ENCODE measurements at regions not wholly inside any gene's neighbourhood (a gene's known extent, or its start where the extent isn't known, plus 50 kb on each side); places are given as distances from the start of the nearest gene placed in this dataset.
"Not testable (repeated sequence)": the region's sequence is repeated elsewhere in the genome, so short reads cannot be mapped to it uniquely, and the experiment has no call there.

GRCh38 chr3:90095811-90096210, 988.4 kb downstream of the EPHA3 start:
- H3K36me3 Mint-ChIP-seq (ENCODE audit: insufficient read depth), result no peaks in the 10 kb centered on the region
- no peak for DNase-seq
- H3K4me1 Mint-ChIP-seq (ENCODE audit: low read depth), result no peaks in the 10 kb centered on the region
- no peaks in the 10 kb centered on the region for H3K27me3 Mint-ChIP-seq (ENCODE audit: low read depth)
- no peaks in the 10 kb centered on the region for H3K9me3 Mint-ChIP-seq
- no peak for ATAC-seq
- H3K4me3 Mint-ChIP-seq, result no peak overlapping the region

GRCh38 chr3:90099493-90099892, 992.1 kb downstream of the EPHA3 start:
- Mint-ChIP-seq H3K36me3 (ENCODE audit: insufficient read depth) (no peaks in the 10 kb centered on the region), H3K9me3 (peaks cover 3% of the 10 kb centered on the region), H3K27me3 (ENCODE audit: low read depth) (no peaks in the 10 kb centered on the region), H3K4me1 (ENCODE audit: low read depth) (no peaks in the 10 kb centered on the region), H3K4me3 (no peak overlapping the region)
- DNase-seq, result no peak
- no peak for ATAC-seq

- Mint-ChIP-seq H3K4me1 (ENCODE audit: low read depth) (no peaks in the 10 kb centered on the region), H3K9me3 (peaks cover 11% of the 10 kb centered on the region), H3K4me3 (no peak overlapping the region), H3K36me3 (ENCODE audit: insufficient read depth) (no peaks in the 10 kb centered on the region), H3K27me3 (ENCODE audit: low read depth) (no peaks in the 10 kb centered on the region)
- DNase-seq (no peak), ATAC-seq (no peak)
Observed at GRCh38 chr3:90102146-90102545, 994.7 kb downstream of the EPHA3 start.

GRCh38 chr3:90121326-90121725, 1013.9 kb downstream of the EPHA3 start:
- H3K9me3 Mint-ChIP-seq, result peaks cover 12% of the 10 kb centered on the region
- no peaks in the 10 kb centered on the region for H3K4me1 Mint-ChIP-seq (ENCODE audit: low read depth)
- H3K4me3 Mint-ChIP-seq, result no peak overlapping the region
- no peaks in the 10 kb centered on the region for H3K36me3 Mint-ChIP-seq (ENCODE audit: insufficient read depth)
- H3K27me3 Mint-ChIP-seq (ENCODE audit: low read depth), result no peaks in the 10 kb centered on the region
- no peak for DNase-seq
- no peak for ATAC-seq

- no peaks in the 10 kb centered on the region for H3K27me3 Mint-ChIP-seq (ENCODE audit: low read depth)
- no peaks in the 10 kb centered on the region for H3K4me1 Mint-ChIP-seq (ENCODE audit: low read depth)
- no peak overlapping the region for H3K4me3 Mint-ChIP-seq
- H3K9me3 Mint-ChIP-seq, result peaks cover 20% of the 10 kb centered on the region
- no peaks in the 10 kb centered on the region for H3K36me3 Mint-ChIP-seq (ENCODE audit: insufficient read depth)
- DNase-seq (no peak), ATAC-seq (no peak)
Observed at GRCh38 chr3:90128391-90128790, 1021.0 kb downstream of the EPHA3 start.

GRCh38 chr3:90129730-90130129, 1022.3 kb downstream of the EPHA3 start:
- Mint-ChIP-seq H3K27me3 (ENCODE audit: low read depth) (no peaks in the 10 kb centered on the region), H3K36me3 (ENCODE audit: insufficient read depth) (no peaks in the 10 kb centered on the region), H3K4me1 (ENCODE audit: low read depth) (no peaks in the 10 kb centered on the region), H3K4me3 (no peak overlapping the region), H3K9me3 (peaks cover 22% of the 10 kb centered on the region)
- no peak for DNase-seq
- ATAC-seq, result no peak

- Mint-ChIP-seq H3K9me3 (peaks cover 16% of the 10 kb centered on the region), H3K27me3 (ENCODE audit: low read depth) (no peaks in the 10 kb centered on the region), H3K4me1 (ENCODE audit: low read depth) (no peaks in the 10 kb centered on the region), H3K36me3 (ENCODE audit: insufficient read depth) (no peaks in the 10 kb centered on the region), H3K4me3 (no peak overlapping the region)
- ATAC-seq, result no peak
- DNase-seq, result no peak
Observed at GRCh38 chr3:90132197-90132596, 1024.8 kb downstream of the EPHA3 start.

GRCh38 chr3:90134090-90134489, 1026.7 kb downstream of the EPHA3 start:
- DNase-seq (no peak), ATAC-seq (no peak)
- Mint-ChIP-seq H3K36me3 (ENCODE audit: insufficient read depth) (no peaks in the 10 kb centered on the region), H3K4me3 (no peak overlapping the region), H3K27me3 (ENCODE audit: low read depth) (no peaks in the 10 kb centered on the region), H3K9me3 (peaks cover 14% of the 10 kb centered on the region), H3K4me1 (ENCODE audit: low read depth) (no peaks in the 10 kb centered on the region)

GRCh38 chr3:90136456-90137191, 1029.2 kb downstream of the EPHA3 start:
- no peaks in the 10 kb centered on the region for H3K4me1 Mint-ChIP-seq (ENCODE audit: low read depth)
- H3K4me3 Mint-ChIP-seq, result no peak overlapping the region
- no peaks in the 10 kb centered on the region for H3K36me3 Mint-ChIP-seq (ENCODE audit: insufficient read depth)
- H3K9me3 Mint-ChIP-seq, result peaks cover 8% of the 10 kb centered on the region
- no peaks in the 10 kb centered on the region for H3K27me3 Mint-ChIP-seq (ENCODE audit: low read depth)
- no peak for ATAC-seq
- DNase-seq, result no peak

- DNase-seq, result no peak
- Mint-ChIP-seq H3K9me3 (peaks cover 1% of the 10 kb centered on the region), H3K4me3 (no peak overlapping the region), H3K4me1 (ENCODE audit: low read depth) (no peaks in the 10 kb centered on the region), H3K36me3 (ENCODE audit: insufficient read depth) (no peaks in the 10 kb centered on the region), H3K27me3 (ENCODE audit: low read depth) (no peaks in the 10 kb centered on the region)
- no peak for ATAC-seq
Observed at GRCh38 chr3:90145094-90145860, 1037.9 kb downstream of the EPHA3 start.

- ATAC-seq, result no peak
Observed at GRCh38 chr3:90180096-90180495, 1072.7 kb downstream of the EPHA3 start.

GRCh38 chr3:90180543-90180942, 1073.1 kb downstream of the EPHA3 start:
- no peaks in the 10 kb centered on the region for H3K4me1 Mint-ChIP-seq (ENCODE audit: low read depth)
- H3K27me3 Mint-ChIP-seq (ENCODE audit: low read depth), result no peaks in the 10 kb centered on the region
- peaks cover 6% of the 10 kb centered on the region for H3K9me3 Mint-ChIP-seq
- H3K4me3 Mint-ChIP-seq, result no peak overlapping the region
- no peaks in the 10 kb centered on the region for H3K36me3 Mint-ChIP-seq (ENCODE audit: insufficient read depth)
- ATAC-seq (no peak), DNase-seq (no peak)

More at GRCh38 chr3:90180096-90180495, 1072.7 kb downstream of the EPHA3 start:
- H3K9me3 Mint-ChIP-seq, result peaks cover 6% of the 10 kb centered on the region
- DNase-seq, result no peak
- no peaks in the 10 kb centered on the region for H3K27me3 Mint-ChIP-seq (ENCODE audit: low read depth)
- H3K36me3 Mint-ChIP-seq (ENCODE audit: insufficient read depth), result no peaks in the 10 kb centered on the region
- H3K4me1 Mint-ChIP-seq (ENCODE audit: low read depth), result no peaks in the 10 kb centered on the region
- H3K4me3 Mint-ChIP-seq, result no peak overlapping the region

- H3K4me3 Mint-ChIP-seq; H3K36me3 Mint-ChIP-seq (ENCODE audit: insufficient read depth); ATAC-seq; DNase-seq; H3K27me3 Mint-ChIP-seq (ENCODE audit: low read depth); H3K9me3 Mint-ChIP-seq; H3K4me1 Mint-ChIP-seq (ENCODE audit: low read depth): not testable (repeated sequence)
Observed at GRCh38 chr3:90182291-90182976, 1075.0 kb downstream of the EPHA3 start.

GRCh38 chr3:90184861-90185260, 1077.4 kb downstream of the EPHA3 start:
- no peak for DNase-seq
- Mint-ChIP-seq H3K4me3 (no peak overlapping the region), H3K4me1 (ENCODE audit: low read depth) (no peaks in the 10 kb centered on the region), H3K27me3 (ENCODE audit: low read depth) (no peaks in the 10 kb centered on the region), H3K36me3 (ENCODE audit: insufficient read depth) (no peaks in the 10 kb centered on the region), H3K9me3 (peaks cover 4% of the 10 kb centered on the region)
- no peak for ATAC-seq
